Keratinocyte (primary cell): ENCODE measurements at regions not wholly inside any gene's neighbourhood (a gene's known extent, or its start where the extent isn't known, plus 50 kb on each side); places are given as distances from the start of the nearest gene placed in this dataset.

Source experiments
- DNase-seq: peaks from one replicate; pipeline ENCODE4 v3.0.0-alpha.2; 2011; ENCODE audit warnings: low read depth, missing footprints, low spot score
- FAIRE-seq: peaks from 2 replicates; lab custom pipeline; 2011; peaks lifted over from hg19 to GRCh38; lab: Jason Lieb, UNC
- H2AFZ ChIP-seq: 2 replicates; pipeline ENCODE4 v1.6.0; 2012; ENCODE audit warnings: low read length, control low read depth, inconsistent platforms; ENCODE audit not compliant: control insufficient read depth
- H3K27ac ChIP-seq: 2 replicates; pipeline ENCODE4 v1.5.1; 2011; ENCODE audit warnings: low read length; ENCODE audit not compliant: control insufficient read depth, insufficient read depth
- H3K27me3 ChIP-seq: 3 replicates; pipeline ENCODE4 v1.6.0; 2011; ENCODE audit warnings: low read length; ENCODE audit not compliant: control insufficient read depth, insufficient read depth; ENCODE audit errors: extremely low read depth
- H3K36me3 ChIP-seq, 2 experiments: 2 replicates in 1 of 2; 3 replicates in 1 of 2; pipeline ENCODE4 v1.5.1; 2011; ENCODE audit warnings: low read length in 2 of 2, mild to moderate bottlenecking in 1 of 2; ENCODE audit not compliant: control insufficient read depth in 2 of 2, insufficient read depth in 2 of 2; ENCODE audit errors: extremely low read depth in 1 of 2
- H3K4me1 ChIP-seq: 3 replicates; pipeline ENCODE4 v1.5.1; 2011; ENCODE audit warnings: low read length; ENCODE audit not compliant: control insufficient read depth, insufficient read depth; ENCODE audit errors: extremely low read depth
- H3K4me2 ChIP-seq: 3 replicates; pipeline ENCODE4 v1.6.0; 2011; ENCODE audit warnings: low read depth, low read length; ENCODE audit not compliant: control insufficient read depth, insufficient read depth; ENCODE audit errors: extremely low read depth
- H3K4me3 ChIP-seq, 3 experiments: fragments of 200-600 bp in 1 of 3; sonication (generic) in 1 of 3; 2 replicates in 2 of 3; 3 replicates in 1 of 3; pipeline ENCODE4 v1.5.1; 2011 to 2016; ENCODE audit warnings: low read length in 3 of 3, mild to moderate bottlenecking in 3 of 3, control low read depth in 2 of 3, inconsistent platforms in 1 of 3, low read depth in 1 of 3, mixed read lengths in 1 of 3, mixed run types in 1 of 3, moderate library complexity in 1 of 3; ENCODE audit not compliant: control insufficient read depth in 2 of 3, insufficient read depth in 2 of 3; ENCODE audit errors: extremely low read depth in 1 of 3
- H3K79me2 ChIP-seq: 2 replicates; pipeline ENCODE4 v1.6.0; 2012; ENCODE audit warnings: low read length; ENCODE audit not compliant: control insufficient read depth, insufficient read depth
- H3K9ac ChIP-seq: 3 replicates; pipeline ENCODE4 v1.6.0; 2011; ENCODE audit warnings: low read length; ENCODE audit not compliant: control insufficient read depth, insufficient read depth; ENCODE audit errors: extremely low read depth
- H3K9me1 ChIP-seq: 3 replicates; pipeline ENCODE4 v1.6.0; 2011; ENCODE audit warnings: low read length; ENCODE audit not compliant: control insufficient read depth, insufficient read depth; ENCODE audit errors: extremely low read depth
- H3K9me3 ChIP-seq: 2 replicates; pipeline ENCODE4 v1.5.1; 2012; ENCODE audit warnings: low read depth, low read length; ENCODE audit not compliant: control insufficient read depth
- H4K20me1 ChIP-seq: 3 replicates; pipeline ENCODE4 v1.6.0; 2011; ENCODE audit warnings: low read length; ENCODE audit not compliant: control insufficient read depth, insufficient read depth; ENCODE audit errors: extremely low read depth
- EZH2 ChIP-seq: IDR thresholded peaks from one replicate; pipeline ENCODE4 v1.6.1; 2012; ENCODE audit warnings: inconsistent platforms, mild to moderate bottlenecking, low read length, moderate library complexity
- dilution Hi-C: fragments of 300-500 bp; cut with MboI; formaldehyde crosslinking; loops from one replicate; pipeline ENCODE4 v1.7.0; 2020; ENCODE audit warnings: low sequenced_read_pairs; ENCODE audit not compliant: extremely low pct_ligation_motif_present
- TF ChIP-seq, protein P1 (sequence below), 3 experiments: IDR thresholded peaks in 1 of 3; conservative IDR thresholded peaks in 1 of 3; optimal IDR thresholded peaks in 1 of 3; 2 replicates in 2 of 3; 3 replicates in 1 of 3; pipeline versions ENCODE3 to v1.5.1; 2011; ENCODE audit warnings: low read length in 3 of 3, mild to moderate bottlenecking in 3 of 3, moderate library complexity in 2 of 3, control low read depth in 1 of 3, inconsistent platforms in 1 of 3; ENCODE audit not compliant: insufficient read depth in 2 of 3; ENCODE audit errors: extremely low read depth in 1 of 3

DNA sequence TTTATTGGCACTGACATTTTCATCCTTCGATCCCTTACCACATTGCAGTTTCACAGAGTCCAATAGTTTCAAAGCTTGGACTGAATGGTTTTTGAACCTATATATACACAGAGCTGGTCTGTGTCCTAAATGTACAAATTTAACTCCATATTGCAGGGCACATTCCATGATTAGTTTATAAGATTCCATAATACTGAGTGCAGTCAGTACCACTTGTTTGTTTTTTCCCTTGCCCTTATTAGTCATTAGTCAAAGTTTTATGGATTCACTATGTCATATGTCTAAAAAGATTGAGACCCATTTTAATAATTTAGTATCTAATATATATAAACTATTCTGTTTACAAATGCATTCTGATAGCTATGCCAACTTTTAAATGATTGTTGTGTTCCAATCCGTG, 654.8 kb upstream of the MEF2C start:
- Histone ChIP-seq H3K4me3 (no peak overlapping the region), H4K20me1 (no peaks in the 10 kb centered on the region), H3K36me3 (no peaks in the 10 kb centered on the region), H3K79me2 (no peaks in the 10 kb centered on the region), H3K9me1 (no peaks in the 10 kb centered on the region), H3K9me3 (no peaks in the 10 kb centered on the region), H3K4me1 (no peaks in the 10 kb centered on the region), H2AFZ (no peak overlapping the region), H3K27ac (no peak overlapping the region), H3K9ac (no peak overlapping the region), H3K27me3 (no peaks in the 10 kb centered on the region), H3K4me2 (no peak overlapping the region)
- no peak for DNase-seq
- TF ChIP-seq EZH2, result no peak
- TF ChIP-seq, protein P1, sequence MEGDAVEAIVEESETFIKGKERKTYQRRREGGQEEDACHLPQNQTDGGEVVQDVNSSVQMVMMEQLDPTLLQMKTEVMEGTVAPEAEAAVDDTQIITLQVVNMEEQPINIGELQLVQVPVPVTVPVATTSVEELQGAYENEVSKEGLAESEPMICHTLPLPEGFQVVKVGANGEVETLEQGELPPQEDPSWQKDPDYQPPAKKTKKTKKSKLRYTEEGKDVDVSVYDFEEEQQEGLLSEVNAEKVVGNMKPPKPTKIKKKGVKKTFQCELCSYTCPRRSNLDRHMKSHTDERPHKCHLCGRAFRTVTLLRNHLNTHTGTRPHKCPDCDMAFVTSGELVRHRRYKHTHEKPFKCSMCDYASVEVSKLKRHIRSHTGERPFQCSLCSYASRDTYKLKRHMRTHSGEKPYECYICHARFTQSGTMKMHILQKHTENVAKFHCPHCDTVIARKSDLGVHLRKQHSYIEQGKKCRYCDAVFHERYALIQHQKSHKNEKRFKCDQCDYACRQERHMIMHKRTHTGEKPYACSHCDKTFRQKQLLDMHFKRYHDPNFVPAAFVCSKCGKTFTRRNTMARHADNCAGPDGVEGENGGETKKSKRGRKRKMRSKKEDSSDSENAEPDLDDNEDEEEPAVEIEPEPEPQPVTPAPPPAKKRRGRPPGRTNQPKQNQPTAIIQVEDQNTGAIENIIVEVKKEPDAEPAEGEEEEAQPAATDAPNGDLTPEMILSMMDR (optimal IDR thresholded peaks at IDR 0.05 in 1 of 3, IDR thresholded peaks at IDR 0.05 in 1 of 3, conservative IDR thresholded peaks at IDR 0.05 in 1 of 3; ENCODE audit: extremely low read depth in 1 of 3, insufficient read depth in 2 of 3, low read length in 3 of 3), result no peak
- dilution Hi-C loops, result no loop called here
- no peak for FAIRE-seq

DNA sequence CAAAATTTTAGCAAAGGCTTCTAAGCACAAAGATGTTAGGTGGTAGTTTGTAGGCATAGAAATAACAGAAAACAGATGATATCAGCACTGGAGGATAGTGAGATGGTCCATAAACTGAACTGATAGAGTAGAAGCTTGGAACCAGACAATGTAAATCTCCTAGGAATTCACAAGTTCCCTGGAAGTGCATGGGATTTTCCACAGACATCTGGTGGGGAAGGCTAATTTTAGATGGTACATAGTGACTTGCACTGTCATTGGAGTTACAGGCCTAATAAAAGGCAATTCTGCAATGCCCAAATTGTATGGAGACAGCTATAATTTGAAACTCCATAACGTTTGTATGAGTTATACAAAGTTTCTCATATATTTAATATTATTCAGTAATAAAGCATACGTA, 653.0 kb upstream of the MEF2C start:
- H2AFZ ChIP-seq, result no peak overlapping the region
- no peak for FAIRE-seq
- DNase-seq, result no peak
- no peak overlapping the region for H3K9ac ChIP-seq
- no peaks in the 10 kb centered on the region for H3K9me1 ChIP-seq
- no peak overlapping the region for H3K4me3 ChIP-seq
- no peak overlapping the region for H3K27ac ChIP-seq
- no peaks in the 10 kb centered on the region for H3K79me2 ChIP-seq
- no peak overlapping the region for H3K4me2 ChIP-seq
- dilution Hi-C loops, result no loop called here
- H3K4me1 ChIP-seq, result no peaks in the 10 kb centered on the region
- no peaks in the 10 kb centered on the region for H3K36me3 ChIP-seq
- no peaks in the 10 kb centered on the region for H4K20me1 ChIP-seq
- no peaks in the 10 kb centered on the region for H3K9me3 ChIP-seq
- TF ChIP-seq EZH2, result no peak
- H3K27me3 ChIP-seq, result no peaks in the 10 kb centered on the region

- Histone ChIP-seq H3K4me2 (no peak overlapping the region), H3K27ac (no peak overlapping the region), H3K4me3 (no peak overlapping the region), H3K9me3 (no peaks in the 10 kb centered on the region), H3K9me1 (no peaks in the 10 kb centered on the region), H3K9ac (no peak overlapping the region), H3K36me3 (no peaks in the 10 kb centered on the region), H3K27me3 (no peaks in the 10 kb centered on the region), H4K20me1 (no peaks in the 10 kb centered on the region), H3K79me2 (no peaks in the 10 kb centered on the region), H3K4me1 (no peaks in the 10 kb centered on the region), H2AFZ (no peak overlapping the region)
- DNase-seq (no peak), FAIRE-seq (no peak)
- TF ChIP-seq EZH2, result no peak
- TF ChIP-seq, protein P1 (optimal IDR thresholded peaks at IDR 0.05 in 1 of 3, IDR thresholded peaks at IDR 0.05 in 1 of 3, conservative IDR thresholded peaks at IDR 0.05 in 1 of 3; ENCODE audit: extremely low read depth in 1 of 3, insufficient read depth in 2 of 3, low read length in 3 of 3), result no peak
- dilution Hi-C loops, result no loop called here
These were observed 652.4 kb upstream of the MEF2C start for GRCh38 chr5:89535411-89535810.
